Fibroblast of lung (primary cell): ENCODE measurements at regions not wholly inside any gene's neighbourhood (a gene's known extent, or its start where the extent isn't known, plus 50 kb on each side); places are given as distances from the start of the nearest gene placed in this dataset.

Experiments used
- EZH2 ChIP-seq: IDR thresholded peaks from 2 replicates; pipeline ENCODE4 v1.5.1; 2012; ENCODE audit warnings: low read length, control low read depth, mild to moderate bottlenecking; ENCODE audit errors: missing control alignments
- TF ChIP-seq, protein P1 (sequence below), 2 donors: IDR thresholded peaks in 1 of 2; conservative IDR thresholded peaks in 1 of 2; 1 replicate in 1 of 2; 2 replicates in 1 of 2; pipeline ENCODE4 v1.5.1; 2011 to 2012; ENCODE audit warnings: low read length in 2 of 2, control low read depth in 1 of 2, inconsistent platforms in 1 of 2, low read depth in 1 of 2, mild to moderate bottlenecking in 1 of 2

DNA sequence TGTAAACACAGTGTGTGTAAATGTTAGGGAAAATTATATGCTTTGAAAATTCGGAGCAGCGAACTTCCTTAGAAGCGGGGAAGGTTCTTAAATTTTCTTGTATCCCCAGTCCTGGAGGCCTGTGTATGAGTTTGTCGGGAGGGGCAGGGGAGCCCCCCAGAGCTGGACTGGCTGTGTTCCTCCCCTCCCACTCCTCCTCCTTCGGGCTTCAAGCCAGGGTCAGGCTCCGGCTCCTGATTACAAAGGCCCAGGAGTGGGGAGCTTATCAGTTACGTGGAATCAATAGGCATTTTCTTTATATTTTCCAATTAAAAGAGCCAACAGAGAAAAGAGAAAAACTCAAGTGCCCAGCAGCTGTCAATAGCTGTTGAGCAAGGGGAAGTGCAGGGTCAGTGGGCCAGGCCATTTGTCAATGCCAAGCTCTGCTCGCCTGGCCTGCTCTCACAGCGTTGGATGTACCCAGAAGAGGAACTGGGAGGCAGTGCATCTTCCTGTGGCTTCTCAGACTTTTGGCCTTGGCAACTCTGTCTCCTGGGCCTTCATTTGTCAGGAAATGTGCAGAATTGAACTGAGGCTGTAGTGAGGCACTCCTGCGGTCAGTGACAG, 156.9 kb upstream of the PCBD1 start:
- TF ChIP-seq, protein P1, sequence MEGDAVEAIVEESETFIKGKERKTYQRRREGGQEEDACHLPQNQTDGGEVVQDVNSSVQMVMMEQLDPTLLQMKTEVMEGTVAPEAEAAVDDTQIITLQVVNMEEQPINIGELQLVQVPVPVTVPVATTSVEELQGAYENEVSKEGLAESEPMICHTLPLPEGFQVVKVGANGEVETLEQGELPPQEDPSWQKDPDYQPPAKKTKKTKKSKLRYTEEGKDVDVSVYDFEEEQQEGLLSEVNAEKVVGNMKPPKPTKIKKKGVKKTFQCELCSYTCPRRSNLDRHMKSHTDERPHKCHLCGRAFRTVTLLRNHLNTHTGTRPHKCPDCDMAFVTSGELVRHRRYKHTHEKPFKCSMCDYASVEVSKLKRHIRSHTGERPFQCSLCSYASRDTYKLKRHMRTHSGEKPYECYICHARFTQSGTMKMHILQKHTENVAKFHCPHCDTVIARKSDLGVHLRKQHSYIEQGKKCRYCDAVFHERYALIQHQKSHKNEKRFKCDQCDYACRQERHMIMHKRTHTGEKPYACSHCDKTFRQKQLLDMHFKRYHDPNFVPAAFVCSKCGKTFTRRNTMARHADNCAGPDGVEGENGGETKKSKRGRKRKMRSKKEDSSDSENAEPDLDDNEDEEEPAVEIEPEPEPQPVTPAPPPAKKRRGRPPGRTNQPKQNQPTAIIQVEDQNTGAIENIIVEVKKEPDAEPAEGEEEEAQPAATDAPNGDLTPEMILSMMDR (conservative IDR thresholded peaks at IDR 0.05 in 1 of 2, IDR thresholded peaks at IDR 0.05 in 1 of 2; ENCODE audit: low read depth in 1 of 2, low read length in 2 of 2), result no peak
- TF ChIP-seq EZH2, result no peak
